ENCODE measurements at regions not wholly inside any gene's neighbourhood (a gene's known extent, or its start where the extent isn't known, plus 50 kb on each side); places are given as distances from the start of the nearest gene placed in this dataset.

- TF ChIP-seq POLR2A (IDR thresholded peaks at IDR 0.05) (no peak), CTCF (IDR thresholded peaks at IDR 0.05) (no peak)
These were observed 80.2 kb upstream of the ACTRT2 start for GRCh38 chr1:2941040-2941439.

Data from testis (tissue), 2 donors.